Retinal pigment epithelial cell (primary cell): ENCODE measurements at regions not wholly inside any gene's neighbourhood (a gene's known extent, or its start where the extent isn't known, plus 50 kb on each side); places are given as distances from the start of the nearest gene placed in this dataset.

Experiments used
- DNase-seq: peaks from one replicate; pipeline ENCODE4 v3.0.0-alpha.2; 2010; ENCODE audit warnings: low read depth
- H3K4me3 ChIP-seq: 2 replicates; pipeline ENCODE4 v1.5.1; 2011; ENCODE audit warnings: mild to moderate bottlenecking, low read length, control low read depth, moderate library complexity
- CTCF ChIP-seq: conservative IDR thresholded peaks from 2 replicates; pipeline ENCODE4 v1.5.1; 2011; ENCODE audit warnings: low read depth, low read length, control low read depth, inconsistent platforms

- H3K4me3 ChIP-seq, result no peak overlapping the region
- DNase-seq, result no peak
- no peak for TF ChIP-seq CTCF
These were observed 60.0 kb upstream of the PARP11 start for GRCh38 chr12:3933074-3933818.

GRCh38 chr12:3931776-3932175, 58.6 kb upstream of the PARP11 start:
- H3K4me3 ChIP-seq, result no peak overlapping the region
- TF ChIP-seq CTCF, result no peak
- DNase-seq, result no peak

GRCh38 chr12:3931206-3931605, 58.0 kb upstream of the PARP11 start:
- no peak for TF ChIP-seq CTCF
- H3K4me3 ChIP-seq, result no peak overlapping the region
- no peak for DNase-seq

- TF ChIP-seq CTCF, result no peak
- no peak for DNase-seq
- no peak overlapping the region for H3K4me3 ChIP-seq
These were observed 56.8 kb upstream of the PARP11 start for GRCh38 chr12:3929875-3930615.

GRCh38 chr12:3928538-3929184, 55.5 kb upstream of the PARP11 start:
- no peak overlapping the region for H3K4me3 ChIP-seq
- DNase-seq, result no peak
- no peak for TF ChIP-seq CTCF

GRCh38 chr12:3925621-3926020, 52.4 kb upstream of the PARP11 start:
- no peak for TF ChIP-seq CTCF
- no peak for DNase-seq
- no peak overlapping the region for H3K4me3 ChIP-seq
